ENCODE measurements at regions not wholly inside any gene's neighbourhood (a gene's known extent, or its start where the extent isn't known, plus 50 kb on each side); places are given as distances from the start of the nearest gene placed in this dataset.

DNA sequence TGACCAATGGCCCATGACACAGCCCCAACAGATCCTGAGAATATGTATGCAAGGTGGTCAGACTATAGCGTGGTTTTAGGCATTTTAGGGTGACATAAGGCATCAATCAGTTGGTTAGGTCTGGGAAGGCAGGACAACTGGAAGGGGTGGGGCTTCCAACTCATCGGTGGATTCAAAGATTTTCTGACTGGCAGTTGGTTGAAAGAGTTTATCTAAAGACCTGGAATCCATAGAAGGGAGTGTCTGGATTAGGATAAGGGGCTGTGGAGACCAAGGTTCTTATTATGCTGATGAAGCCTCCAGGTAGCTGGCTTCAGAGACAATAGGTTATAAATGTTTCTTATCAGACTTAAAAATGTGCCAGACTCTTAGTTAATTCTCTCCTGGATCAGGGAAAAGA, 60.3 kb upstream of the CFAP46 start:
- Histone ChIP-seq H3K9ac (no peak overlapping the region), H3K79me2 (ENCODE audit: insufficient read depth) (no peaks in the 10 kb centered on the region), H3K4me2 (no peak overlapping the region), H4K20me1 (ENCODE audit: insufficient read depth) (no peaks in the 10 kb centered on the region), H3K36me3 (replicated peaks in 1 of 2; ENCODE audit: control insufficient read depth in 1 of 2, insufficient read depth in 2 of 2, low read length in 1 of 2) (no peaks in the 10 kb centered on the region), H2AFZ (ENCODE audit: low read depth) (no peak overlapping the region), H3K4me3 (ENCODE audit: low read depth in 2 of 2, low read length in 1 of 2) (no peak overlapping the region), H3K27me3 (ENCODE audit: insufficient read depth) (no peaks in the 10 kb centered on the region), H3K9me3 (no peaks in the 10 kb centered on the region), H3F3A (replicated peaks; ENCODE audit: insufficient read depth) (no peaks in the 10 kb centered on the region), H3K4me1 (ENCODE audit: control insufficient read depth in 1 of 2, insufficient read depth in 2 of 2, low read depth in 1 of 2, low read length in 1 of 2) (peaks cover 0 to 2% of the 10 kb centered on the region in 2 experiments; a peak in 1 of 4 replicates), H3K27ac (ENCODE audit: low read depth in 2 of 2, low read length in 1 of 2) (no peak overlapping the region), H3K9me2 (no peaks in the 10 kb centered on the region)
- WGBS (ENCODE audit: low lambda C conversion rate), result 12% methylated on average over 2 of the region's 2 CpGs
- TF ChIP-seq RFX5 (IDR thresholded peaks at IDR 0.05; ENCODE audit: low read length), result no peak
- no peak for TF ChIP-seq FOXM1 (IDR thresholded peaks at IDR 0.05; ENCODE audit: low read depth)
- TF ChIP-seq FOSL2 (IDR thresholded peaks at IDR 0.05; ENCODE audit: borderline replicate concordance, low read depth), result no peak
- no peak for TF ChIP-seq TAF1 (IDR thresholded peaks at IDR 0.05; ENCODE audit: borderline replicate concordance, low read depth, low read length)
- TF ChIP-seq, protein P1, sequence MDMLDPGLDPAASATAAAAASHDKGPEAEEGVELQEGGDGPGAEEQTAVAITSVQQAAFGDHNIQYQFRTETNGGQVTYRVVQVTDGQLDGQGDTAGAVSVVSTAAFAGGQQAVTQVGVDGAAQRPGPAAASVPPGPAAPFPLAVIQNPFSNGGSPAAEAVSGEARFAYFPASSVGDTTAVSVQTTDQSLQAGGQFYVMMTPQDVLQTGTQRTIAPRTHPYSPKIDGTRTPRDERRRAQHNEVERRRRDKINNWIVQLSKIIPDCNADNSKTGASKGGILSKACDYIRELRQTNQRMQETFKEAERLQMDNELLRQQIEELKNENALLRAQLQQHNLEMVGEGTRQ (IDR thresholded peaks at IDR 0.05; ENCODE audit: borderline replicate concordance, low read depth, low read length), result no peak
- TF ChIP-seq SMC3 (IDR thresholded peaks at IDR 0.05; ENCODE audit: low read depth, low read length), result no peak
- no peak for TF ChIP-seq TEAD4 (IDR thresholded peaks at IDR 0.05; ENCODE audit: borderline replicate concordance, insufficient read depth)
- ChIA-PET CTCF (no interaction called here), POLR2A (interaction anchor here (0.6 kb wide), 1 partner anchor 9 kb away, joined by 3 read pairs; no protein-coding TSS in a partner anchor)
- no peak for DNase-seq

DNA sequence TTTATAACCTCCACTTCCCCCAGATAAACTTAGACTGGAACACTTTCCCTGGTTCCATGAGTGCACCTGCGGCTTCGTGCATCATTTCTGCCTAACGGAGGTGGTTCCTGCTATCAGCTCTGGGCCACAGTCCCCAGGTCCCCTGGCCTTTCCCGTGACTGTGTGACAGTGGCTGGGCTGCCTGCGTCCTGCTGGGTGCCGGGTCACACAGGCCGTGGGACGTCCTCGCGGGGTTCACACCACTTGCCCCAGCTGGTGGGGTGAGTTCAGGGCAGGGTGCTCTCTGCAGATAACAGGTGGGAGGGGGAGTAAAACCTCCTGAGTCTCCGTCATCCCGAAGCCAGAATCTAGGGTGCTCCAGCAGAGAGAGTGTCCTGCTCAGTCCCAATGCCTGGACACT, 58.7 kb upstream of the CFAP46 start:
- no peak overlapping the region for H3K9ac ChIP-seq
- TF ChIP-seq FOXM1 (IDR thresholded peaks at IDR 0.05; ENCODE audit: low read depth) (no peak), TCF12 (IDR thresholded peaks at IDR 0.05) (no peak), POLR2AphosphoS5 (IDR thresholded peaks at IDR 0.05; ENCODE audit: low read depth, low read length) (no peak), MEF2A (IDR thresholded peaks at IDR 0.05; ENCODE audit: borderline replicate concordance, low read depth) (no peak), ELF1 (IDR thresholded peaks at IDR 0.05) (no peak), TAF1 (IDR thresholded peaks at IDR 0.05; ENCODE audit: borderline replicate concordance, low read depth, low read length) (no peak), NFIC (IDR thresholded peaks at IDR 0.05; ENCODE audit: borderline replicate concordance) (no peak), GATA2 (CRISPR knock-in tag; IDR thresholded peaks at IDR 0.05) (no peak), FOXJ3 (CRISPR knock-in tag; IDR thresholded peaks at IDR 0.05) (no peak), GABPA (IDR thresholded peaks at IDR 0.05; ENCODE audit: low read depth) (no peak)
- TF ChIP-seq, protein P2, sequence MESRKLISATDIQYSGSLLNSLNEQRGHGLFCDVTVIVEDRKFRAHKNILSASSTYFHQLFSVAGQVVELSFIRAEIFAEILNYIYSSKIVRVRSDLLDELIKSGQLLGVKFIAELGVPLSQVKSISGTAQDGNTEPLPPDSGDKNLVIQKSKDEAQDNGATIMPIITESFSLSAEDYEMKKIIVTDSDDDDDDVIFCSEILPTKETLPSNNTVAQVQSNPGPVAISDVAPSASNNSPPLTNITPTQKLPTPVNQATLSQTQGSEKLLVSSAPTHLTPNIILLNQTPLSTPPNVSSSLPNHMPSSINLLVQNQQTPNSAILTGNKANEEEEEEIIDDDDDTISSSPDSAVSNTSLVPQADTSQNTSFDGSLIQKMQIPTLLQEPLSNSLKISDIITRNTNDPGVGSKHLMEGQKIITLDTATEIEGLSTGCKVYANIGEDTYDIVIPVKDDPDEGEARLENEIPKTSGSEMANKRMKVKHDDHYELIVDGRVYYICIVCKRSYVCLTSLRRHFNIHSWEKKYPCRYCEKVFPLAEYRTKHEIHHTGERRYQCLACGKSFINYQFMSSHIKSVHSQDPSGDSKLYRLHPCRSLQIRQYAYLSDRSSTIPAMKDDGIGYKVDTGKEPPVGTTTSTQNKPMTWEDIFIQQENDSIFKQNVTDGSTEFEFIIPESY (IDR thresholded peaks at IDR 0.05; ENCODE audit: borderline replicate concordance, low read depth), result no peak
- TF ChIP-seq, protein P3, sequence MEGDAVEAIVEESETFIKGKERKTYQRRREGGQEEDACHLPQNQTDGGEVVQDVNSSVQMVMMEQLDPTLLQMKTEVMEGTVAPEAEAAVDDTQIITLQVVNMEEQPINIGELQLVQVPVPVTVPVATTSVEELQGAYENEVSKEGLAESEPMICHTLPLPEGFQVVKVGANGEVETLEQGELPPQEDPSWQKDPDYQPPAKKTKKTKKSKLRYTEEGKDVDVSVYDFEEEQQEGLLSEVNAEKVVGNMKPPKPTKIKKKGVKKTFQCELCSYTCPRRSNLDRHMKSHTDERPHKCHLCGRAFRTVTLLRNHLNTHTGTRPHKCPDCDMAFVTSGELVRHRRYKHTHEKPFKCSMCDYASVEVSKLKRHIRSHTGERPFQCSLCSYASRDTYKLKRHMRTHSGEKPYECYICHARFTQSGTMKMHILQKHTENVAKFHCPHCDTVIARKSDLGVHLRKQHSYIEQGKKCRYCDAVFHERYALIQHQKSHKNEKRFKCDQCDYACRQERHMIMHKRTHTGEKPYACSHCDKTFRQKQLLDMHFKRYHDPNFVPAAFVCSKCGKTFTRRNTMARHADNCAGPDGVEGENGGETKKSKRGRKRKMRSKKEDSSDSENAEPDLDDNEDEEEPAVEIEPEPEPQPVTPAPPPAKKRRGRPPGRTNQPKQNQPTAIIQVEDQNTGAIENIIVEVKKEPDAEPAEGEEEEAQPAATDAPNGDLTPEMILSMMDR (IDR thresholded peaks at IDR 0.05), result no peak
- TF ChIP-seq, protein P4, sequence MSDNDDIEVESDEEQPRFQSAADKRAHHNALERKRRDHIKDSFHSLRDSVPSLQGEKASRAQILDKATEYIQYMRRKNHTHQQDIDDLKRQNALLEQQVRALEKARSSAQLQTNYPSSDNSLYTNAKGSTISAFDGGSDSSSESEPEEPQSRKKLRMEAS (IDR thresholded peaks at IDR 0.05; ENCODE audit: low read depth), result no peak
- no peaks in the 10 kb centered on the region for H3F3A ChIP-seq (replicated peaks; ENCODE audit: insufficient read depth)
- H3K4me2 ChIP-seq, result no peak overlapping the region
- 63% methylated on average over 5 of the region's 12 CpGs for WGBS (ENCODE audit: low lambda C conversion rate)
- H3K27ac ChIP-seq (ENCODE audit: low read depth in 2 of 2, low read length in 1 of 2), result no peak overlapping the region
- ChIA-PET POLR2A (no interaction called here), CTCF (no interaction called here)
- H3K9me3 ChIP-seq, result no peaks in the 10 kb centered on the region
- no peak overlapping the region for H2AFZ ChIP-seq (ENCODE audit: low read depth)
- H3K4me1 ChIP-seq (ENCODE audit: control insufficient read depth in 1 of 2, insufficient read depth in 2 of 2, low read depth in 1 of 2, low read length in 1 of 2), result peaks cover 0 to 17% of the 10 kb centered on the region in 2 experiments; a peak in 1 of 4 replicates
- no peaks in the 10 kb centered on the region for H3K79me2 ChIP-seq (ENCODE audit: insufficient read depth)
- no peaks in the 10 kb centered on the region for H3K36me3 ChIP-seq (replicated peaks in 1 of 2; ENCODE audit: control insufficient read depth in 1 of 2, insufficient read depth in 2 of 2, low read length in 1 of 2)
- H4K20me1 ChIP-seq (ENCODE audit: insufficient read depth), result no peaks in the 10 kb centered on the region
- H3K4me3 ChIP-seq (ENCODE audit: low read depth in 2 of 2, low read length in 1 of 2), result no peak overlapping the region
- no peaks in the 10 kb centered on the region for H3K9me2 ChIP-seq
- no peaks in the 10 kb centered on the region for H3K27me3 ChIP-seq (ENCODE audit: insufficient read depth)
- DNase-seq, result no peak

Data from SK-N-SH (cell line).